Breast epithelium (tissue), 4 donors: ENCODE measurements at regions not wholly inside any gene's neighbourhood (a gene's known extent, or its start where the extent isn't known, plus 50 kb on each side); places are given as distances from the start of the nearest gene placed in this dataset.

ENCODE experiments used
- DNase-seq, 2 donors: peaks; one replicate each; pipeline ENCODE4 v3.0.0-alpha.2; 2019; ENCODE audit warnings: low spot score in 2 of 2
- H3K27ac ChIP-seq, 2 donors: fragments of 200-600 bp; sonication (generic) in 1 of 2; one replicate each; pipeline ENCODE4 v1.5.1; 2016 to 2019; ENCODE audit warnings: mild to moderate bottlenecking in 1 of 2
- H3K27me3 ChIP-seq, 2 donors: fragments of 200-600 bp; sonication (generic) in 1 of 2; one replicate each; pipeline versions ENCODE4 v1.5.1 to v1.6.0; 2017 to 2019; ENCODE audit warnings: control low read depth in 1 of 2, mild to moderate bottlenecking in 1 of 2
- H3K36me3 ChIP-seq: fragments of 200-600 bp; one replicate; pipeline ENCODE4 v1.5.1; 2019
- H3K4me1 ChIP-seq, 2 donors: fragments of 200-600 bp; sonication (generic); one replicate each; pipeline ENCODE4 v1.5.1; 2016 to 2019; ENCODE audit warnings: control low read depth in 1 of 2
- H3K4me3 ChIP-seq, 3 donors: fragments of 200-600 bp; sonication (generic); 1 replicate in 2 of 3; 2 replicates in 1 of 3; pipeline ENCODE4 v1.5.1; 2016 to 2019; ENCODE audit warnings: mild to moderate bottlenecking in 3 of 3, moderate library complexity in 2 of 3
- H3K9me3 ChIP-seq, 2 donors: fragments of 200-600 bp; sonication (generic) in 1 of 2; one replicate each; pipeline ENCODE4 v1.5.1; 2016 to 2019; ENCODE audit warnings: control low read depth in 1 of 2
- CTCF ChIP-seq, 3 donors: fragments of 450-650 bp; IDR thresholded peaks; one replicate each; pipeline ENCODE4 v1.5.1; 2016 to 2017; ENCODE audit warnings: antibody characterized with exemption in 3 of 3, mild to moderate bottlenecking in 3 of 3, moderate library complexity in 3 of 3
- POLR2A ChIP-seq: fragments of 450-650 bp; IDR thresholded peaks from one replicate; pipeline ENCODE4 v1.6.1; 2016; ENCODE audit warnings: antibody characterized with exemption, mild to moderate bottlenecking, moderate library complexity
- POLR2AphosphoS5 ChIP-seq, 3 donors: sonication (generic); formaldehyde crosslinking; IDR thresholded peaks; one replicate each; pipeline ENCODE4 v1.6.1; 2017; ENCODE audit warnings: antibody characterized with exemption in 3 of 3
- intact Hi-C: fragments of 100-400 bp; cut with DNase I; formaldehyde crosslinking; loops from one replicate; pipeline ENCODE4 v1.15.1; 2023; ENCODE audit warnings: low total_unique reads

DNA sequence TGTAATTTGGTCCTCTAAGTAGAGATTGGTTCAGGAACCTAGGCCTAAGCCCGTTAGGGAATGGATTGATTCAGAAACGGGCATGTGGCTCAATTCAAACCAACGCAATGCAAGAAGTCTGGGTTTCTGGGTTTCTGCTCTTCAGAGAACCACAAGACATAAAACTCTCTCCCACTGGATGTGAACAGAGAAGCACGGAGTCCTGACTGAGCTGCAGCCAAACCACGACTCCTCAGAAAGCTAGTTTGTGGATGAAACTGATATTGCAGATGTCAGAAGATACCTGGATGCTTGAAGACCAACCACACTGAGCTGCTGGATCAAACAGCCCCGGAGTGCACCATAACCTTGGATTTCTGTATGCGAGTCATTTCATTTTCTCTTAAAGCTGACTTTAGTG is 50.0 kb downstream of the SOD2 start:
- Histone ChIP-seq H3K27me3 (no peaks in the 10 kb centered on the region), H3K36me3 (no peaks in the 10 kb centered on the region), H3K9me3 (no peaks in the 10 kb centered on the region), H3K4me1 (no peaks in the 10 kb centered on the region), H3K4me3 (no peak overlapping the region), H3K27ac (no peak overlapping the region)
- TF ChIP-seq CTCF (IDR thresholded peaks at IDR 0.05), result no peak
- TF ChIP-seq POLR2AphosphoS5 (IDR thresholded peaks at IDR 0.05), result no peak
- no peak for TF ChIP-seq POLR2A
- intact Hi-C loops, result no loop called here
- no peak for DNase-seq

DNA sequence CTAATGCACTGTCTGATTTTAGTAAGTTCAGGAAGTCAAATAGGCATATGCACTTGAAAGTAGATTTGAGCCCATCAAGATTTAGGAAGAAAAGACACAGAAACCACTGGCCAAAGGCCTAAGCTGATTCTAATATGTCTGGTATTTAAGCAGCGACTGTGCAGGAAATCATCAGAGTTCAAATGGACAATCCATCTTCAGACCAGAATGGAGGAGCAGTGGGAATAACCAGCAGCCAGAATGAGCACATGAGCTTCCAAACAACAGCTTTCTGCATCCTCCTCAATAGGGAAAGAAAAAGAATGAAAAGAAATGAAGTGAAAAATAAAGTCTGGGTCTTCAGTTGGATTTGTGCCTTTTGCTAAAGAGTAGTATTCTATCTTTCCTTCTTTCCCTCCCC is 50.6 kb downstream of the SOD2 start:
- Histone ChIP-seq H3K27me3 (no peaks in the 10 kb centered on the region), H3K36me3 (no peaks in the 10 kb centered on the region), H3K27ac (no peak overlapping the region), H3K4me3 (no peak overlapping the region), H3K4me1 (no peaks in the 10 kb centered on the region), H3K9me3 (no peaks in the 10 kb centered on the region)
- intact Hi-C loops, result no loop called here
- TF ChIP-seq CTCF (IDR thresholded peaks at IDR 0.05) (no peak), POLR2A (no peak), POLR2AphosphoS5 (IDR thresholded peaks at IDR 0.05) (no peak)
- no peak for DNase-seq

DNA sequence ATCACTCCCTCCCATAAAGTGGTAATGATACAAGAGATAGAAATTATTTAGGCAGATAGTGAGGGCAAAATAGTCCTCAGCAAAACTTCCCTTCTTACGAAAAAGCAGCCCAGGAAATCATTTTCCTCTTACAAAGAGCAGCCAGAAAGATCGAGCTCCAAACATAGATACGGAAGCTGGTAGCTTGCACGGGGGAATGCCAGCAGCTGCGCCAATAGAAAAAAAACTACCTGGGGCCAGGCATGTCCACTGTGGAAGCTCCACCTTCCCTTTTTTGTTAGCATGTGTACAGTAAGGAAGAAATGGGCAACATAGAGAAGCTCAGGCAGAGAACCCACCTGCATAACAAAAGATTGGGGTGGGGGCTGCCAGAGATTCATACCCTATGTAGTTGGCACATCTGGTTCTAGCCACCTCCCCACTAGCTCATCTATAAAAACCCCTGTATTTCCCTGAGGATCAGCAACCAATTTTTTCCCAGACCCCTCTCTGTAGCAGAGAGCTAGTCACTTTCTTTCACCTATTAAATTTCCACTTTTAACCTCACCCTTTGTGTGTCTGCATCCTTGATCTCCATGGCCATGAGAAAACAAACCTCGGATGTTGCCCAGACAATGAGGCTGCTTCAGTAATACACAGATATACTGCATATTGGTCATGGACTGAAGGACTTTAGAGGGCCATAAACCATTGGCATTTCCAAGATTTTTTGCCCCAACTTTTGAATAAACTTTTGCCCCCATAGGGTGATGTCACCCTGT is 52.1 kb downstream of the SOD2 start:
- Histone ChIP-seq H3K27ac (no peak overlapping the region), H3K4me1 (no peaks in the 10 kb centered on the region), H3K9me3 (no peaks in the 10 kb centered on the region), H3K4me3 (no peak overlapping the region), H3K36me3 (no peaks in the 10 kb centered on the region), H3K27me3 (no peaks in the 10 kb centered on the region)
- intact Hi-C loops, result no loop called here
- DNase-seq, result no peak
- no peak for TF ChIP-seq POLR2A
- TF ChIP-seq CTCF (IDR thresholded peaks at IDR 0.05), result no peak
- no peak for TF ChIP-seq POLR2AphosphoS5 (IDR thresholded peaks at IDR 0.05)

DNA sequence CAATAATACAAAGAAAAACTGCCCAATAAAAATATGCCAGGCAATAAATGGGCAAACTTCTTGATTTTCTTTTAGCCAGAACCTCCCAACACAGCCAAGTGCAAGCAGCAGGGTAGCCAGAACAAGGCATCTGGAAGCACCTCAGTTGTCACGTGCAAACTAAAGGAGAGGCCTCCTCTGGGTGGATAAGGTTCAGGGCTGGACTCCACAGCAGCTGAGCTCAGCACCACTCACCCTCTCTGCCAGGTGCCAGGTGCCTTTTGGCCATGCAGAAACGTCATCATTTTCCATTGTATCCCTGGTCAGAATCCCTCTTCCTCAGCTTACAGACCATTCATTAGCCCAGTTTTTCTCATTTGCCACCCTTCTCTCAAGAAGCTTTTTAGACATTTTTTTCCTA is 52.7 kb downstream of the SOD2 start:
- no peak for DNase-seq
- no peak overlapping the region for H3K27ac ChIP-seq
- no peaks in the 10 kb centered on the region for H3K27me3 ChIP-seq
- TF ChIP-seq POLR2AphosphoS5 (IDR thresholded peaks at IDR 0.05) (no peak), POLR2A (no peak), CTCF (IDR thresholded peaks at IDR 0.05) (no peak)
- no peak overlapping the region for H3K4me3 ChIP-seq
- H3K4me1 ChIP-seq, result no peaks in the 10 kb centered on the region
- no peaks in the 10 kb centered on the region for H3K9me3 ChIP-seq
- H3K36me3 ChIP-seq, result no peaks in the 10 kb centered on the region
- intact Hi-C loops, result no loop called here

DNA sequence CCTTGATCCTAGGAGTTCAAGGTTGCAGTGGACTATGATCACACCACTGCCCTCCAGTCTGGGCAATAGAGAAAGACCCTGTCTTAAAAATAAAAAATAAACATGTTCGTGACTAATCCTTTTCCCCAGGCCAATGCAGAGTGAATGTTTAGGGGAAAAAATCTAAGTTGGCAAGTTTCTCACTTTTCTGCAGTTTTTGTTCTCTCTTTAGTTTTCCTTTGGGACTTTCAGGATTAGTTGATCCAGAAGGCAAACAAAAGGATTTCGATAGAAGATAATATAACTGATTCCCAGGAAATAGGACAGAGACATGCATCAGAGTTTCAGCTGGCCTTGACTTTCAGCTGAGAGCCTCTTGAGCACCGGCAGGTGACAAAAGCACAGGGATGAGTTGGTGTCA is 53.3 kb downstream of the SOD2 start:
- H3K27me3 ChIP-seq, result no peaks in the 10 kb centered on the region
- H3K27ac ChIP-seq, result no peak overlapping the region
- TF ChIP-seq CTCF (IDR thresholded peaks at IDR 0.05) (no peak), POLR2AphosphoS5 (IDR thresholded peaks at IDR 0.05) (no peak), POLR2A (no peak)
- no peak for DNase-seq
- intact Hi-C loops, result loop anchor here (5.0 kb wide), 1 partner anchor 62 kb away; no protein-coding TSS in a partner anchor
- no peaks in the 10 kb centered on the region for H3K4me1 ChIP-seq
- no peak overlapping the region for H3K4me3 ChIP-seq
- no peaks in the 10 kb centered on the region for H3K36me3 ChIP-seq
- no peaks in the 10 kb centered on the region for H3K9me3 ChIP-seq
